ENCODE measurements at regions not wholly inside any gene's neighbourhood (a gene's known extent, or its start where the extent isn't known, plus 50 kb on each side); places are given as distances from the start of the nearest gene placed in this dataset.

- no peak for TF ChIP-seq CTCF (conservative IDR thresholded peaks at IDR 0.05; ENCODE audit: low read depth, low read length)
- no peak for TF ChIP-seq EZH2phosphoT487 (IDR thresholded peaks at IDR 0.05; ENCODE audit: borderline replicate concordance, low read length)
Measured at GRCh38 chrX:39795605-39796004, 302.2 kb downstream of the BCOR start.
